GM19035 (cell line): ENCODE measurements at regions not wholly inside any gene's neighbourhood (a gene's known extent, or its start where the extent isn't known, plus 50 kb on each side); places are given as distances from the start of the nearest gene placed in this dataset.
"Not testable (repeated sequence)": the region's sequence is repeated elsewhere in the genome, so short reads cannot be mapped to it uniquely, and the experiment has no call there.

Experiments
- ATAC-seq: cut with Tn5 transposase; IDR thresholded peaks from one replicate; pipeline ENCODE4 v1.9.1; 2021; ENCODE audit not compliant: unreplicated experiment

- ATAC-seq, result no peak
These were observed 1037.2 kb downstream of the CDH11 start for GRCh38 chr16:64084706-64085105.

GRCh38 chr16:64083428-64084129 is 1038.3 kb downstream of the CDH11 start:
- ATAC-seq, result no peak

GRCh38 chr16:64077242-64077641 is 1044.6 kb downstream of the CDH11 start:
- no peak for ATAC-seq

- no peak for ATAC-seq
These were observed 1047.2 kb downstream of the CDH11 start for GRCh38 chr16:64074706-64075105.

GRCh38 chr16:64072131-64072730 is 1049.6 kb downstream of the CDH11 start:
- ATAC-seq, result not testable (repeated sequence)

- no peak for ATAC-seq
These were observed 1056.3 kb downstream of the CDH11 start for GRCh38 chr16:64065523-64065922.

- ATAC-seq, result no peak
These were observed 1060.2 kb downstream of the CDH11 start for GRCh38 chr16:64061621-64062020.

- ATAC-seq, result no peak
These were observed 1061.2 kb downstream of the CDH11 start for GRCh38 chr16:64060631-64061030.

- no peak for ATAC-seq
These were observed 1063.2 kb downstream of the CDH11 start for GRCh38 chr16:64058685-64059084.

- no peak for ATAC-seq
These were observed 1070.0 kb downstream of the CDH11 start for GRCh38 chr16:64051824-64052223.

GRCh38 chr16:64047878-64048277 is 1074.0 kb downstream of the CDH11 start:
- ATAC-seq, result no peak

GRCh38 chr16:64047207-64047606 is 1074.7 kb downstream of the CDH11 start:
- no peak for ATAC-seq

GRCh38 chr16:64035337-64035736 is 1086.5 kb downstream of the CDH11 start:
- no peak for ATAC-seq

- no peak for ATAC-seq
These were observed 1102.5 kb downstream of the CDH11 start for GRCh38 chr16:64019339-64019738.

GRCh38 chr16:64017796-64018195 is 1104.1 kb downstream of the CDH11 start:
- ATAC-seq, result no peak

GRCh38 chr16:64013856-64014255 is 1108.0 kb downstream of the CDH11 start:
- ATAC-seq, result no peak

GRCh38 chr16:64012166-64012565 is 1109.7 kb downstream of the CDH11 start:
- no peak for ATAC-seq

- no peak for ATAC-seq
These were observed 1110.2 kb downstream of the CDH11 start for GRCh38 chr16:64011650-64012049.

GRCh38 chr16:64008131-64008530 is 1113.7 kb downstream of the CDH11 start:
- ATAC-seq, result no peak

GRCh38 chr16:64004116-64004515 is 1117.7 kb downstream of the CDH11 start:
- ATAC-seq, result no peak

- ATAC-seq, result no peak
These were observed 1126.8 kb downstream of the CDH11 start for GRCh38 chr16:63995025-63995424.

GRCh38 chr16:63983401-63983800 is 1138.5 kb downstream of the CDH11 start:
- ATAC-seq, result no peak

- ATAC-seq, result no peak
These were observed 1139.1 kb downstream of the CDH11 start for GRCh38 chr16:63982741-63983140.
